Brain microvascular endothelial cell (primary cell): ENCODE measurements at regions not wholly inside any gene's neighbourhood (a gene's known extent, or its start where the extent isn't known, plus 50 kb on each side); places are given as distances from the start of the nearest gene placed in this dataset.

ENCODE experiments used
- DNase-seq: peaks from one replicate; pipeline ENCODE4 v3.0.0-alpha.2; 2020
- H3K27ac ChIP-seq: fragments of 250-450 bp; sonication (Bioruptor Pico); 2 replicates; pipeline ENCODE4 v1.5.1; 2020; ENCODE audit warnings: mild to moderate bottlenecking, moderate library complexity
- H3K27me3 ChIP-seq: fragments of 250-450 bp; sonication (Bioruptor Pico); replicated peaks from 2 replicates; pipeline ENCODE4 v1.5.1; 2020; ENCODE audit warnings: mild to moderate bottlenecking
- H3K36me3 ChIP-seq: fragments of 250-450 bp; sonication (Bioruptor Pico); replicated peaks from 2 replicates; pipeline ENCODE4 v1.5.1; 2020; ENCODE audit warnings: mild to moderate bottlenecking
- H3K4me3 ChIP-seq: 2 replicates; pipeline ENCODE4 v1.5.1; 2011; ENCODE audit warnings: low read depth, mild to moderate bottlenecking, control low read depth, low read length, moderate library complexity
- in situ Hi-C: cut with HindIII; loops from 2 replicates; pipeline ENCODE4 v1.10.0; 2017; ENCODE audit warnings: low sequenced_read_pairs, low pct_ligation_motif_present
- TF ChIP-seq, protein P1 (sequence below): IDR thresholded peaks from 2 replicates; pipeline ENCODE4 v1.5.1; 2011; ENCODE audit warnings: low read depth, mild to moderate bottlenecking, moderate library complexity, low read length, control low read depth, inconsistent platforms; ENCODE audit errors: missing control alignments

- Histone ChIP-seq H3K27ac (no peak overlapping the region), H3K36me3 (no peaks in the 10 kb centered on the region), H3K4me3 (no peak overlapping the region), H3K27me3 (no peaks in the 10 kb centered on the region)
- TF ChIP-seq, protein P1, sequence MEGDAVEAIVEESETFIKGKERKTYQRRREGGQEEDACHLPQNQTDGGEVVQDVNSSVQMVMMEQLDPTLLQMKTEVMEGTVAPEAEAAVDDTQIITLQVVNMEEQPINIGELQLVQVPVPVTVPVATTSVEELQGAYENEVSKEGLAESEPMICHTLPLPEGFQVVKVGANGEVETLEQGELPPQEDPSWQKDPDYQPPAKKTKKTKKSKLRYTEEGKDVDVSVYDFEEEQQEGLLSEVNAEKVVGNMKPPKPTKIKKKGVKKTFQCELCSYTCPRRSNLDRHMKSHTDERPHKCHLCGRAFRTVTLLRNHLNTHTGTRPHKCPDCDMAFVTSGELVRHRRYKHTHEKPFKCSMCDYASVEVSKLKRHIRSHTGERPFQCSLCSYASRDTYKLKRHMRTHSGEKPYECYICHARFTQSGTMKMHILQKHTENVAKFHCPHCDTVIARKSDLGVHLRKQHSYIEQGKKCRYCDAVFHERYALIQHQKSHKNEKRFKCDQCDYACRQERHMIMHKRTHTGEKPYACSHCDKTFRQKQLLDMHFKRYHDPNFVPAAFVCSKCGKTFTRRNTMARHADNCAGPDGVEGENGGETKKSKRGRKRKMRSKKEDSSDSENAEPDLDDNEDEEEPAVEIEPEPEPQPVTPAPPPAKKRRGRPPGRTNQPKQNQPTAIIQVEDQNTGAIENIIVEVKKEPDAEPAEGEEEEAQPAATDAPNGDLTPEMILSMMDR = no peak
- DNase-seq = no peak
- in situ Hi-C loops = no loop called here
Measured at GRCh38 chr5:68137511-68138140, 77.9 kb upstream of the PIK3R1 start.

DNA sequence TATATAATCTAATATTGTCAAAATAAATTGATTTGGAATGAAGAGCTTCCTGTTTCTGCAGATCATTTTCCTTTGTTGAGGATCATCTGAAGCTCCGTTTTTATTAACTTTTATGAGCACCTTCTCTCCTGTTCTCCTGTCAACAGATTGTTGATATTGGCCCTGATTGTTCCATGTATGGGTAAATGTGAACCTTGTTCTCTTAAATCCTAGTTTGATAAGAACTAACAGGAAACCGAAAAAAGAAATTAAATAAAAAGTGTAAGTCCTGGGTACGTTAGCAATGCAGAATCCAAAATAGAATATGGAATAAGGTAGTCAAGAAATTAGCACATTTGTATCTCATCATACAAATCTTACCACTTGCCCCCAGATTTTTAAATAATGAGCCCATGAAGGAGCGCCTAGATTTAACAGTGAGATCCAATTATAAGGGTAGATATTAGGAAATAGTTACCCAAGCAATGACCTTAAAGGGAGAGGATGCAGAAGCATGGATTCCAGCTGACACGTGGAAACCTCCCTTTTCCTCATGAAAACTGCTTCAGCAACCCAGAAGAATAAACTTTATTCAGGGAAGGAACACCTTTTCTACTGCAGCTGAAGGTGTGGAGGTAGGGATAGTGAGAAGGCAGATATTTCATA is 80.8 kb upstream of the PIK3R1 start:
- H3K27ac ChIP-seq = no peak overlapping the region
- no peak overlapping the region for H3K4me3 ChIP-seq
- DNase-seq = no peak
- in situ Hi-C loops = no loop called here
- TF ChIP-seq, protein P1 = no peak
- H3K27me3 ChIP-seq = no peaks in the 10 kb centered on the region
- H3K36me3 ChIP-seq = no peaks in the 10 kb centered on the region

GRCh38 chr5:68134033-68134668 is 81.4 kb upstream of the PIK3R1 start:
- Histone ChIP-seq H3K27ac (no peak overlapping the region), H3K4me3 (no peak overlapping the region), H3K36me3 (no peaks in the 10 kb centered on the region), H3K27me3 (no peaks in the 10 kb centered on the region)
- in situ Hi-C loops = no loop called here
- TF ChIP-seq, protein P1 = no peak
- DNase-seq = no peak

- no peak overlapping the region for H3K27ac ChIP-seq
- TF ChIP-seq, protein P1 = no peak
- H3K4me3 ChIP-seq = no peak overlapping the region
- DNase-seq = no peak
- H3K36me3 ChIP-seq = no peaks in the 10 kb centered on the region
- no peaks in the 10 kb centered on the region for H3K27me3 ChIP-seq
- in situ Hi-C loops = no loop called here
Measured at GRCh38 chr5:68130253-68130652, 85.3 kb upstream of the PIK3R1 start.

DNA sequence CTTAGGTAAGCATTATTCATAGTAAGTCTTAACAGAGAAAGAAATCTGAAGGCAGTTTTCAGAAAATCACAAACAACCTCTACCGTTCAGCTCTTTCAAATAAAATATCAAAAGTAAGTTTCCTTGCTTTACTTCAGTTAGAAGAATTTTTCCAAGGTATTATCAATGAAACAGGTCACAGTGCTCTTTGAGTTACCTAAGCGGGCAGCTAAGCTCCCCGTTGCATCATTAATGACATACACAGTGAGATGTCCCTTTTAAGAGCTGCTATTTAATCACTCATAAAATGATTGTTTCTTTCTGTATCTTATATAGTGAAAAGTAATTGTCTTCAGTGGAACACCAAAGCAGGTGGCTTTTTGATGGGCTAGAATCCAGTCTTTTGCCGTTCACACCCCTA is 86.2 kb upstream of the PIK3R1 start:
- Histone ChIP-seq H3K27ac (no peak overlapping the region), H3K27me3 (no peaks in the 10 kb centered on the region), H3K4me3 (no peak overlapping the region), H3K36me3 (no peaks in the 10 kb centered on the region)
- no peak for DNase-seq
- in situ Hi-C loops = no loop called here
- TF ChIP-seq, protein P1 = no peak

GRCh38 chr5:68126886-68127285 is 88.7 kb upstream of the PIK3R1 start:
- Histone ChIP-seq H3K27ac (no peak overlapping the region), H3K4me3 (no peak overlapping the region), H3K36me3 (no peaks in the 10 kb centered on the region), H3K27me3 (no peaks in the 10 kb centered on the region)
- no peak for DNase-seq
- TF ChIP-seq, protein P1 = no peak
- in situ Hi-C loops = no loop called here
